H1 (cell line): ENCODE measurements at regions not wholly inside any gene's neighbourhood (a gene's known extent, or its start where the extent isn't known, plus 50 kb on each side); places are given as distances from the start of the nearest gene placed in this dataset.

ENCODE experiments used
- CTCF ChIA-PET: fragments of 300-600 bp; sonication (Branson Sonifier 250); formaldehyde crosslinking; loops from one replicate; lab custom pipeline; 2021; ENCODE audit not compliant: partially characterized antibody; lab: Charles Lee
- POLR2A ChIA-PET: fragments of 300-600 bp; sonication (Branson Sonifier 250); formaldehyde crosslinking; loops from one replicate; lab custom pipeline; 2021; ENCODE audit warnings: inconsistent platforms; ENCODE audit not compliant: partially characterized antibody; lab: Charles Lee
- DNase-seq, 2 experiments: peaks; one replicate each; pipeline versions ENCODE4 v3.0.0 to v3.0.0-alpha.2; 2010 to 2022; ENCODE audit warnings: low spot score in 2 of 2, low read depth in 1 of 2, mixed read lengths in 1 of 2
- FAIRE-seq: peaks from 2 replicates; lab custom pipeline; 2011; peaks lifted over from hg19 to GRCh38; lab: Jason Lieb, UNC
- H2AFZ ChIP-seq: 2 replicates; pipeline ENCODE4 v1.8.1; 2012; ENCODE audit warnings: low read length, inconsistent platforms
- H2AK5ac ChIP-seq: 2 replicates; pipeline ENCODE4 v1.6.1; 2013; ENCODE audit warnings: low read depth, low read length
- H2BK120ac ChIP-seq: replicated peaks from 2 replicates; pipeline ENCODE3; 2013; ENCODE audit warnings: low read depth, low read length, inconsistent platforms
- H2BK12ac ChIP-seq: 2 replicates; pipeline ENCODE4 v1.6.1; 2013; ENCODE audit warnings: low read depth, low read length
- H2BK15ac ChIP-seq: 2 replicates; pipeline ENCODE4 v1.6.1; 2013; ENCODE audit warnings: low read length
- H2BK20ac ChIP-seq: 2 replicates; pipeline ENCODE4 v1.6.1; 2013; ENCODE audit warnings: low read length
- H2BK5ac ChIP-seq: 2 replicates; pipeline ENCODE4 v1.6.1; 2013; ENCODE audit warnings: low read depth, low read length
- H3K14ac ChIP-seq: 2 replicates; pipeline ENCODE4 v1.6.1; 2013; ENCODE audit warnings: inconsistent platforms; ENCODE audit not compliant: insufficient read length
- H3K18ac ChIP-seq: 2 replicates; pipeline ENCODE4 v1.6.1; 2013; ENCODE audit warnings: low read length; ENCODE audit errors: extremely low read depth
- H3K23ac ChIP-seq: 2 replicates; pipeline ENCODE4 v1.6.1; 2013; ENCODE audit warnings: inconsistent platforms; ENCODE audit not compliant: insufficient read length
- H3K23me2 ChIP-seq: 2 replicates; pipeline ENCODE4 v1.6.1; 2013; ENCODE audit warnings: low read depth, low read length
- H3K27ac ChIP-seq: 2 replicates; pipeline ENCODE4 v1.6.1; 2011; ENCODE audit warnings: low read depth, low read length, inconsistent platforms
- H3K27me3 ChIP-seq, 4 experiments: replicated peaks in 1 of 4; 1 replicate in 1 of 4; 2 replicates in 3 of 4; pipeline versions ENCODE4 v1.6.1 to v1.8.1; 2011 to 2013; ENCODE audit warnings: low read length in 3 of 4, mild to moderate bottlenecking in 3 of 4, inconsistent platforms in 2 of 4, mixed read lengths in 2 of 4, moderate library complexity in 1 of 4; ENCODE audit not compliant: control insufficient read depth in 3 of 4, insufficient read depth in 3 of 4; ENCODE audit errors: extremely low read depth in 1 of 4
- H3K36me3 ChIP-seq, 4 experiments: 2 replicates each; pipeline versions ENCODE4 v1.6.1 to v1.8.1; 2011 to 2013; ENCODE audit warnings: mild to moderate bottlenecking in 4 of 4, low read length in 3 of 4, moderate library complexity in 2 of 4, control low read depth in 1 of 4, inconsistent platforms in 1 of 4; ENCODE audit not compliant: insufficient read depth in 4 of 4, control insufficient read depth in 2 of 4
- H3K4ac ChIP-seq: replicated peaks from 2 replicates; pipeline ENCODE3; 2013; ENCODE audit warnings: low read length, low read depth, mixed read lengths, inconsistent platforms; ENCODE audit not compliant: insufficient read length
- H3K4me1 ChIP-seq, 4 experiments: replicated peaks in 1 of 4; 1 replicate in 1 of 4; 2 replicates in 3 of 4; pipeline versions ENCODE4 v1.6.1 to v1.8.1; 2011 to 2013; ENCODE audit warnings: low read length in 3 of 4, inconsistent platforms in 2 of 4, mixed read lengths in 1 of 4; ENCODE audit not compliant: insufficient read depth in 4 of 4, control insufficient read depth in 3 of 4
- H3K4me2 ChIP-seq, 2 experiments: 2 replicates each; pipeline versions ENCODE4 v1.6.1 to v1.8.1; 2011 to 2013; ENCODE audit warnings: low read depth in 2 of 2, low read length in 2 of 2, control low read depth in 1 of 2, inconsistent platforms in 1 of 2, mild to moderate bottlenecking in 1 of 2; ENCODE audit not compliant: insufficient read depth in 1 of 2
- H3K4me3 ChIP-seq, 4 experiments: fragments of 200-600, 300-600 bp in 1 of 4; sonication (generic), shearing (Covaris generic), sonication (Bioruptor Twin) in 1 of 4; 2 replicates each; pipeline versions ENCODE4 v1.5.1 to v1.8.1; 2011 to 2016; ENCODE audit warnings: low read length in 4 of 4, low read depth in 3 of 4, control low read depth in 2 of 4, inconsistent platforms in 2 of 4, mild to moderate bottlenecking in 2 of 4, mixed read lengths in 1 of 4, moderate library complexity in 1 of 4; ENCODE audit not compliant: insufficient read depth in 2 of 4; ENCODE audit errors: extremely low read depth in 1 of 4
- H3K56ac ChIP-seq: replicated peaks from 2 replicates; pipeline ENCODE3; 2013; ENCODE audit warnings: low read depth, mild to moderate bottlenecking, mixed read lengths, low read length, inconsistent platforms; ENCODE audit not compliant: insufficient read length
- H3K79me1 ChIP-seq: 2 replicates; pipeline ENCODE4 v1.6.1; 2013; ENCODE audit warnings: low read depth, low read length, control low read depth
- H3K79me2 ChIP-seq, 2 experiments: 2 replicates each; pipeline versions ENCODE4 v1.6.1 to v1.8.1; 2012 to 2013; ENCODE audit warnings: low read length in 2 of 2, mild to moderate bottlenecking in 2 of 2, inconsistent platforms in 1 of 2; ENCODE audit not compliant: insufficient read depth in 2 of 2, control insufficient read depth in 1 of 2
- H3K9ac ChIP-seq, 4 experiments: replicated peaks in 1 of 4; 1 replicate in 1 of 4; 2 replicates in 3 of 4; pipeline versions ENCODE4 v1.6.1 to v1.8.1; 2011 to 2013; ENCODE audit warnings: low read depth in 3 of 4, low read length in 3 of 4, control low read depth in 2 of 4, mild to moderate bottlenecking in 2 of 4, moderate library complexity in 2 of 4, inconsistent platforms in 1 of 4; ENCODE audit errors: extremely low read depth in 1 of 4
- H3K9me3 ChIP-seq, 2 experiments: 2 replicates each; pipeline versions ENCODE4 v1.6.1 to v1.8.1; 2012 to 2013; ENCODE audit warnings: mild to moderate bottlenecking in 2 of 2, moderate library complexity in 2 of 2, control low read depth in 1 of 2, inconsistent platforms in 1 of 2, low read depth in 1 of 2, low read length in 1 of 2, mixed read lengths in 1 of 2; ENCODE audit not compliant: insufficient read depth in 2 of 2
- H4K20me1 ChIP-seq, 2 experiments: replicated peaks in 1 of 2; 2 replicates each; pipeline versions ENCODE3 to v1.8.1; 2011 to 2013; ENCODE audit warnings: inconsistent platforms in 2 of 2, low read length in 2 of 2, mild to moderate bottlenecking in 1 of 2; ENCODE audit not compliant: insufficient read depth in 2 of 2, control insufficient read depth in 1 of 2
- H4K5ac ChIP-seq: 2 replicates; pipeline ENCODE4 v1.6.1; 2013; ENCODE audit warnings: low read length, low read depth, mixed read lengths, inconsistent platforms; ENCODE audit not compliant: insufficient read length
- H4K8ac ChIP-seq: 2 replicates; pipeline ENCODE4 v1.8.0; 2013; ENCODE audit warnings: mild to moderate bottlenecking, moderate library complexity, low read length, inconsistent platforms; ENCODE audit not compliant: insufficient read depth; ENCODE audit errors: extremely low read depth
- H4K91ac ChIP-seq: replicated peaks from 2 replicates; pipeline ENCODE3; 2013; ENCODE audit warnings: low read length, mixed read lengths, inconsistent platforms; ENCODE audit not compliant: insufficient read length
- CHD2 ChIP-seq: IDR thresholded peaks from 2 replicates; pipeline ENCODE4 v1.6.1; 2012; ENCODE audit warnings: low read length, improper control_type of control experiment
- WGBS, 2 experiments: shearing (Covaris generic) in 1 of 2; methylation state at CpG; one replicate each; pipeline versions ENCODE4 v1.1.6 to v1.1.7; 2013 to 2015; ENCODE audit warnings: low lambda C conversion rate in 2 of 2, mixed read lengths in 2 of 2, inconsistent platforms in 1 of 2, low coverage in 1 of 2, missing lambda C conversion rate in 1 of 2; ENCODE audit not compliant: insufficient replicate concordance in 2 of 2, insufficient coverage in 1 of 2, insufficient read length in 1 of 2; ENCODE audit errors: extremely low coverage in 1 of 2, missing lambda C conversion rate in 1 of 2; 5-methylcytosine and 5-hydroxymethylcytosine counted together

- no peaks in the 10 kb centered on the region for H3K23me2 ChIP-seq
- WGBS, 2 experiments, result 5% methylated on average over 3 of the region's 3 CpGs; no CpG with 5 or more reads in 1 of the 2 experiments
- no peak overlapping the region for H4K5ac ChIP-seq
- no peaks in the 10 kb centered on the region for H3K9me3 ChIP-seq
- H3K4me3 ChIP-seq, result peak overlapping the region in 1 of 4 experiments; percentile 38; a peak in 1 of 8 replicates
- no peak overlapping the region for H2BK20ac ChIP-seq
- DNase-seq (no peak), FAIRE-seq (peak; percentile 50)
- no peak overlapping the region for H2BK12ac ChIP-seq
- no peak overlapping the region for H3K18ac ChIP-seq
- no peak overlapping the region for H3K4me2 ChIP-seq
- POLR2A ChIA-PET, result no interaction called here
- H2BK120ac ChIP-seq, result no peak overlapping the region
- no peak overlapping the region for H2BK15ac ChIP-seq
- H4K91ac ChIP-seq, result no peak overlapping the region
- H3K23ac ChIP-seq, result no peak overlapping the region
- no peak overlapping the region for H3K4ac ChIP-seq
- CTCF ChIA-PET, result no interaction called here
- no peak overlapping the region for H2AFZ ChIP-seq
- no peak overlapping the region for H3K9ac ChIP-seq
- no peak overlapping the region for H2BK5ac ChIP-seq
- peaks cover 0 to 2% (median 0%) of the 10 kb centered on the region in 4 experiments; a peak in 1 of 7 replicates for H3K27me3 ChIP-seq
- H3K14ac ChIP-seq, result no peak overlapping the region
- no peaks in the 10 kb centered on the region for H3K36me3 ChIP-seq
- no peak overlapping the region for H2AK5ac ChIP-seq
- H4K8ac ChIP-seq, result no peak overlapping the region
- H3K27ac ChIP-seq, result no peak overlapping the region
- no peaks in the 10 kb centered on the region for H4K20me1 ChIP-seq
- H3K56ac ChIP-seq, result no peak overlapping the region
- H3K79me1 ChIP-seq, result no peaks in the 10 kb centered on the region
- H3K4me1 ChIP-seq, result 0 out of 7 replicates have a peak, but pooled peaks cover 0 to 2% (median 0%) of the 10 kb centered on the region in 4 experiments
- H3K79me2 ChIP-seq, result no peaks in the 10 kb centered on the region
- no peak for TF ChIP-seq CHD2
Observed at GRCh38 chr13:88764103-88764502, 1092.9 kb downstream of the SLITRK5 start.
